ENCODE measurements at regions not wholly inside any gene's neighbourhood (a gene's known extent, or its start where the extent isn't known, plus 50 kb on each side); places are given as distances from the start of the nearest gene placed in this dataset.

DNA sequence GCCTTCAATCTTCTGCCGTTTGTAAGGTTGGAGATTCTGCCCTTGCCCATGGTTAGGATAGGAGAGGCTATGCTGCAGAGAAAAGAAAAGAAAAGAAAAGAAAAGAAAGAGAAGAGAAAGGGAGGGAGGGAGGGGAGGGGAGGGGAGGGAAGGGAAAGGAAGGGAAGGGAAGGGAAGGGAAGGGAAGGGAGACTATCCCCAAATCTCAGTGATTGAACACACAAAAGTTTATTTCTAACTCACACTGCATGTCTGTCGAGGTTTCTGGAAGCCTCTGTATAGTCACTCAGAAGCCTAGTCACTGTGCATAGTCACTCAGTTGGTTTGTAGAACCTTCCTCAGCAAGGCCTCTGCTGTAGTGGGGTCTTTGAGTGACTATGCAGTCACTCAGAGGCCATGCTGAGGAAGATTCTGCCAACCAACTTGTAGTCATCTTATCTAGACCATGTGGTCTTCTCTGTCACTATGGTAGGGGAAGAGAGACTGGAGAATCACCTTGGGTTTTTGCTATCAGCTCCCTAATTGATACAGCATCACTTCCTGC, 52.3 kb upstream of the ABCC9 start:
- FAIRE-seq = no peak
- Histone ChIP-seq H3K79me2 (ENCODE audit: control insufficient read depth, insufficient read depth, low read length) (no peaks in the 10 kb centered on the region), H3K4me1 (ENCODE audit: control insufficient read depth, insufficient read depth, low read length) (no peaks in the 10 kb centered on the region), H3K36me3 (ENCODE audit: control insufficient read depth in 2 of 2, insufficient read depth in 2 of 2, low read length in 1 of 2) (no peaks in the 10 kb centered on the region), H4K20me1 (ENCODE audit: control insufficient read depth, insufficient read depth) (no peaks in the 10 kb centered on the region), H3K27ac (ENCODE audit: control insufficient read depth, insufficient read depth) (no peak overlapping the region), H3K4me2 (ENCODE audit: control insufficient read depth, insufficient read depth) (no peak overlapping the region), H2AFZ (ENCODE audit: control insufficient read depth, low read depth, low read length) (no peak overlapping the region), H3K4me3 (no peak overlapping the region), H3K27me3 (replicated peaks in 1 of 2; ENCODE audit: control insufficient read depth in 2 of 2, insufficient read depth in 2 of 2, low read length in 1 of 2) (no peaks in the 10 kb centered on the region), H3K9me3 (replicated peaks; ENCODE audit: control insufficient read depth, insufficient read depth, low read length) (no peaks in the 10 kb centered on the region), H3K9ac (ENCODE audit: control insufficient read depth, insufficient read depth, low read length) (no peak overlapping the region)
- intact Hi-C loops (cut with micrococcal nuclease; ENCODE audit: unreplicated experiment) (no loop called here), in situ Hi-C loops (cut with MboI) (loop anchor here (10.0 kb wide), 1 partner anchor 289 kb away; no protein-coding TSS in a partner anchor)
- ChIA-PET SMC1A (ENCODE audit: uncharacterized antibody, unreplicated experiment) (no interaction called here), CTCF (no interaction called here), RAD21 (ENCODE audit: unreplicated experiment) (interaction anchor here (1.0 kb wide), 1 partner anchor 296 kb away, joined by 3 read pairs; no protein-coding TSS in a partner anchor), POLR2A (no interaction called here)
- BruUV-seq (replicated peaks) = no TSS peak
- no peak for DNase-seq (ENCODE audit: low read depth, low spot score)
- WGBS (ENCODE audit: insufficient coverage, insufficient replicate concordance, low lambda C conversion rate, missing lambda C conversion rate) = 52% methylated on average over 2 of the region's 2 CpGs
- ATAC-seq = no peak
- TF ChIP-seq NFYA (IDR thresholded peaks at IDR 0.05; ENCODE audit: borderline replicate concordance, low read depth, low read length) (no peak), RAD21 (IDR thresholded peaks at IDR 0.05; ENCODE audit: insufficient read depth, low read depth, low read length) (no peak), FOXK2 (IDR thresholded peaks at IDR 0.05) (no peak), SMARCA5 (IDR thresholded peaks at IDR 0.05) (no peak), GABPA (IDR thresholded peaks at IDR 0.05; ENCODE audit: low read depth) (no peak), MAX (IDR thresholded peaks at IDR 0.05; ENCODE audit: low read depth, low read length) (no peak), BCLAF1 (IDR thresholded peaks at IDR 0.05) (no peak), RCOR1 (conservative IDR thresholded peaks at IDR 0.05; ENCODE audit: low read depth, low read length) (no peak)
- TF ChIP-seq, protein P1, sequence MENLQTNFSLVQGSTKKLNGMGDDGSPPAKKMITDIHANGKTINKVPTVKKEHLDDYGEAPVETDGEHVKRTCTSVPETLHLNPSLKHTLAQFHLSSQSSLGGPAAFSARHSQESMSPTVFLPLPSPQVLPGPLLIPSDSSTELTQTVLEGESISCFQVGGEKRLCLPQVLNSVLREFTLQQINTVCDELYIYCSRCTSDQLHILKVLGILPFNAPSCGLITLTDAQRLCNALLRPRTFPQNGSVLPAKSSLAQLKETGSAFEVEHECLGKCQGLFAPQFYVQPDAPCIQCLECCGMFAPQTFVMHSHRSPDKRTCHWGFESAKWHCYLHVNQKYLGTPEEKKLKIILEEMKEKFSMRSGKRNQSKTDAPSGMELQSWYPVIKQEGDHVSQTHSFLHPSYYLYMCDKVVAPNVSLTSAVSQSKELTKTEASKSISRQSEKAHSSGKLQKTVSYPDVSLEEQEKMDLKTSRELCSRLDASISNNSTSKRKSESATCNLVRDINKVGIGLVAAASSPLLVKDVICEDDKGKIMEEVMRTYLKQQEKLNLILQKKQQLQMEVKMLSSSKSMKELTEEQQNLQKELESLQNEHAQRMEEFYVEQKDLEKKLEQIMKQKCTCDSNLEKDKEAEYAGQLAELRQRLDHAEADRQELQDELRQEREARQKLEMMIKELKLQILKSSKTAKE (IDR thresholded peaks at IDR 0.05; ENCODE audit: low read depth, poor library complexity, severe bottlenecking) = no peak
- TF ChIP-seq, protein P2, sequence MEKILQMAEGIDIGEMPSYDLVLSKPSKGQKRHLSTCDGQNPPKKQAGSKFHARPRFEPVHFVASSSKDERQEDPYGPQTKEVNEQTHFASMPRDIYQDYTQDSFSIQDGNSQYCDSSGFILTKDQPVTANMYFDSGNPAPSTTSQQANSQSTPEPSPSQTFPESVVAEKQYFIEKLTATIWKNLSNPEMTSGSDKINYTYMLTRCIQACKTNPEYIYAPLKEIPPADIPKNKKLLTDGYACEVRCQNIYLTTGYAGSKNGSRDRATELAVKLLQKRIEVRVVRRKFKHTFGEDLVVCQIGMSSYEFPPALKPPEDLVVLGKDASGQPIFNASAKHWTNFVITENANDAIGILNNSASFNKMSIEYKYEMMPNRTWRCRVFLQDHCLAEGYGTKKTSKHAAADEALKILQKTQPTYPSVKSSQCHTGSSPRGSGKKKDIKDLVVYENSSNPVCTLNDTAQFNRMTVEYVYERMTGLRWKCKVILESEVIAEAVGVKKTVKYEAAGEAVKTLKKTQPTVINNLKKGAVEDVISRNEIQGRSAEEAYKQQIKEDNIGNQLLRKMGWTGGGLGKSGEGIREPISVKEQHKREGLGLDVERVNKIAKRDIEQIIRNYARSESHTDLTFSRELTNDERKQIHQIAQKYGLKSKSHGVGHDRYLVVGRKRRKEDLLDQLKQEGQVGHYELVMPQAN (conservative IDR thresholded peaks at IDR 0.05) = no peak
- TF ChIP-seq, protein P3, sequence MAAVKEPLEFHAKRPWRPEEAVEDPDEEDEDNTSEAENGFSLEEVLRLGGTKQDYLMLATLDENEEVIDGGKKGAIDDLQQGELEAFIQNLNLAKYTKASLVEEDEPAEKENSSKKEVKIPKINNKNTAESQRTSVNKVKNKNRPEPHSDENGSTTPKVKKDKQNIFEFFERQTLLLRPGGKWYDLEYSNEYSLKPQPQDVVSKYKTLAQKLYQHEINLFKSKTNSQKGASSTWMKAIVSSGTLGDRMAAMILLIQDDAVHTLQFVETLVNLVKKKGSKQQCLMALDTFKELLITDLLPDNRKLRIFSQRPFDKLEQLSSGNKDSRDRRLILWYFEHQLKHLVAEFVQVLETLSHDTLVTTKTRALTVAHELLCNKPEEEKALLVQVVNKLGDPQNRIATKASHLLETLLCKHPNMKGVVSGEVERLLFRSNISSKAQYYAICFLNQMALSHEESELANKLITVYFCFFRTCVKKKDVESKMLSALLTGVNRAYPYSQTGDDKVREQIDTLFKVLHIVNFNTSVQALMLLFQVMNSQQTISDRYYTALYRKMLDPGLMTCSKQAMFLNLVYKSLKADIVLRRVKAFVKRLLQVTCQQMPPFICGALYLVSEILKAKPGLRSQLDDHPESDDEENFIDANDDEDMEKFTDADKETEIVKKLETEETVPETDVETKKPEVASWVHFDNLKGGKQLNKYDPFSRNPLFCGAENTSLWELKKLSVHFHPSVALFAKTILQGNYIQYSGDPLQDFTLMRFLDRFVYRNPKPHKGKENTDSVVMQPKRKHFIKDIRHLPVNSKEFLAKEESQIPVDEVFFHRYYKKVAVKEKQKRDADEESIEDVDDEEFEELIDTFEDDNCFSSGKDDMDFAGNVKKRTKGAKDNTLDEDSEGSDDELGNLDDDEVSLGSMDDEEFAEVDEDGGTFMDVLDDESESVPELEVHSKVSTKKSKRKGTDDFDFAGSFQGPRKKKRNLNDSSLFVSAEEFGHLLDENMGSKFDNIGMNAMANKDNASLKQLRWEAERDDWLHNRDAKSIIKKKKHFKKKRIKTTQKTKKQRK (IDR thresholded peaks at IDR 0.05; ENCODE audit: low read depth, low read length) = no peak

Data from GM12878 (cell line).